GM12878 (cell line): ENCODE measurements at regions not wholly inside any gene's neighbourhood (a gene's known extent, or its start where the extent isn't known, plus 50 kb on each side); places are given as distances from the start of the nearest gene placed in this dataset.

Experiments
- ATF3 ChIP-seq: IDR thresholded peaks from 2 replicates; pipeline ENCODE4 v1.6.1; 2011; ENCODE audit warnings: low read depth, mild to moderate bottlenecking, low read length, moderate library complexity, borderline replicate concordance; ENCODE audit errors: extremely low read depth
- CBX5 ChIP-seq: sonication (generic); IDR thresholded peaks from 2 replicates; pipeline ENCODE4 v1.6.1; 2016; ENCODE audit warnings: low read depth, moderate library complexity, mild to moderate bottlenecking, inconsistent platforms
- CHD1 ChIP-seq: IDR thresholded peaks from 2 replicates; pipeline ENCODE4 v1.6.1; 2012; ENCODE audit warnings: low read depth, low read length, improper control_type of control experiment
- CTCF ChIP-seq, 3 experiments: IDR thresholded peaks in 2 of 3; conservative IDR thresholded peaks in 1 of 3; 2 replicates each; pipeline ENCODE4 v1.5.1; 2011; ENCODE audit warnings: low read depth in 3 of 3, low read length in 3 of 3, mild to moderate bottlenecking in 3 of 3, control low read depth in 2 of 3, moderate library complexity in 2 of 3, inconsistent platforms in 1 of 3, mixed read lengths in 1 of 3; ENCODE audit not compliant: control insufficient read depth in 2 of 3, insufficient read depth in 1 of 3; ENCODE audit errors: extremely low read depth in 1 of 3
- IKZF1 ChIP-seq: fragments of 450-650 bp; conservative IDR thresholded peaks from 2 replicates; pipeline ENCODE4 v1.6.1; 2017; ENCODE audit warnings: antibody characterized with exemption, mild to moderate bottlenecking
- JUND ChIP-seq: IDR thresholded peaks from 2 replicates; pipeline ENCODE4 v1.6.1; 2012; ENCODE audit warnings: low read depth, mild to moderate bottlenecking, low read length, improper control_type of control experiment, moderate library complexity
- NBN ChIP-seq: fragments of 450-650 bp; IDR thresholded peaks from 2 replicates; pipeline ENCODE4 v1.6.1; 2016
- NFIC ChIP-seq: IDR thresholded peaks from 2 replicates; pipeline ENCODE4 v1.6.1; 2012; ENCODE audit warnings: low read depth, mild to moderate bottlenecking, inconsistent platforms, low read length, moderate library complexity
- POLR2A ChIP-seq: IDR thresholded peaks from 2 replicates; pipeline ENCODE4 v1.6.1; 2011; ENCODE audit warnings: low read depth, mild to moderate bottlenecking, low read length
- RAD21 ChIP-seq: IDR thresholded peaks from 2 replicates; pipeline ENCODE4 v1.6.1; 2011; ENCODE audit warnings: mild to moderate bottlenecking, low read depth, low read length, moderate library complexity; ENCODE audit not compliant: insufficient read depth
- SRF ChIP-seq, 2 experiments: IDR thresholded peaks; 2 replicates each; pipeline ENCODE4 v1.6.1; 2011; ENCODE audit warnings: low read depth in 2 of 2, low read length in 2 of 2, mild to moderate bottlenecking in 1 of 2, moderate library complexity in 1 of 2
- TAF1 ChIP-seq: IDR thresholded peaks from 2 replicates; pipeline ENCODE4 v1.6.1; 2011; ENCODE audit warnings: mild to moderate bottlenecking, low read depth, low read length, borderline replicate concordance
- ZBTB40 ChIP-seq: fragments of 450-650 bp; IDR thresholded peaks from 2 replicates; pipeline ENCODE4 v1.6.1; 2016; ENCODE audit warnings: mild to moderate bottlenecking, moderate library complexity, borderline replicate concordance

- no peak for TF ChIP-seq NBN
- TF ChIP-seq ZBTB40, result no peak
- no peak for TF ChIP-seq CHD1
- TF ChIP-seq CBX5, result no peak
- no peak for TF ChIP-seq ATF3
- no peak for TF ChIP-seq SRF (IDR thresholded peaks at IDR 0.05; ENCODE audit: low read depth in 2 of 2, low read length in 2 of 2)
- TF ChIP-seq IKZF1, result no peak
- TF ChIP-seq TAF1, result no peak
- TF ChIP-seq POLR2A, result no peak
- TF ChIP-seq RAD21, result no peak
- no peak for TF ChIP-seq NFIC
- TF ChIP-seq JUND, result no peak
- no peak for TF ChIP-seq CTCF (IDR thresholded peaks at IDR 0.05 in 2 of 3, conservative IDR thresholded peaks at IDR 0.05 in 1 of 3; ENCODE audit: control insufficient read depth in 2 of 3, extremely low read depth in 1 of 3, insufficient read depth in 1 of 3, low read depth in 3 of 3, low read length in 3 of 3)
Measured at GRCh38 chr12:115419145-115419646, 735.2 kb upstream of the TBX3 start.
